ENCODE measurements at regions not wholly inside any gene's neighbourhood (a gene's known extent, or its start where the extent isn't known, plus 50 kb on each side); places are given as distances from the start of the nearest gene placed in this dataset.
"Not testable (repeated sequence)": the region's sequence is repeated elsewhere in the genome, so short reads cannot be mapped to it uniquely, and the experiment has no call there.

DNA sequence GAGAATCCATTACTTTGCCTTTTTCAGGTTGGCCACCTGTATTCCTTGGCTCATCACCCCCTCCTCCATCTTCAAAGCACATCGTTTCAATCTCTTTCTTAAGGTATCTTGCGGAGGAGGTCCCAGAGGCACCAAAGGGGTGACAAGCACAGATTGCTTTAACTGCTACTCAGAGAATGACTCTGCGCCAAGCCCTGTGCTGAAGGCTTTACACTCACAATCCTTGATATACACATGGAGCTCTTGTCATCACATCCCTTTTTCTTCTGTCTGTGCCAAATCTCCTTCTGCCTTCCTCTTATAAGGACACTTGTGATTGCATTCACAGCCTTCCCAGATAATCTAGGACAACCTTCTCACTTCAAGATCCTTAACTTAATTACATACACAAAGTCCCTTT lies 134.7 kb upstream of the MAMLD1 start:
- Histone ChIP-seq H3K27me3 (ENCODE audit: control insufficient read depth, insufficient read depth, low read length, poor library complexity, severe bottlenecking) (no peaks in the 10 kb centered on the region), H3K4me3 (ENCODE audit: insufficient read depth, low read depth, low read length) (no peak overlapping the region), H3K36me3 (ENCODE audit: control insufficient read depth, insufficient read depth, low read length) (no peaks in the 10 kb centered on the region), H3K4me1 (ENCODE audit: control insufficient read depth, insufficient read depth, low read length) (no peaks in the 10 kb centered on the region), H3K9me3 (ENCODE audit: control insufficient read depth, low read length) (no peaks in the 10 kb centered on the region), H3K27ac (ENCODE audit: insufficient read depth, low read depth, low read length, poor library complexity, severe bottlenecking) (no peak overlapping the region)
- WGBS, 2 experiments: 94 to 95% methylated on average over 3 of the region's 3 CpGs

DNA sequence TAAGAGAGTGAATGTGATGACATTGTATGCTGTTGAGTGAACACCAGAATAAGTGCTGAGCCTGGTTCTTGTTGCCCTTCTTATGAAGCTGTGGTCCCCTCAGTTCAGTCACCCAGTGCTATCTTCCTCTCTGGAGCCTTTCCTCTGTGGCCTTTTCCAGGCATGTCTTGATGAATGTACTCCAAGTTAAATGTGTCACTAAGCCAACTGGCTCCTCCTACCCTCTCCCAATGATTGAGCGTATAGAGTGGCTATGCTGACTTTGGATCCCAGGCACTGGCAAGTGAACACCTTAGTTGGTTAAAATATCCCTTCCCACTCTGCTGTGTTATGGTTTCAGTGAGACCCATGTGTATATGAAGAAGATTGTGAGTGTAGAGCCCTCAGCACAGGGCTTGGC lies 134.1 kb upstream of the MAMLD1 start:
- H3K27ac ChIP-seq (ENCODE audit: insufficient read depth, low read depth, low read length, poor library complexity, severe bottlenecking): no peak overlapping the region
- no peak overlapping the region for H3K4me3 ChIP-seq (ENCODE audit: insufficient read depth, low read depth, low read length)
- H3K36me3 ChIP-seq (ENCODE audit: control insufficient read depth, insufficient read depth, low read length): no peaks in the 10 kb centered on the region
- WGBS, 2 experiments: 92% methylated on average over 1 of the region's 1 CpG; no CpG with 5 or more reads in 1 of the 2 experiments
- H3K9me3 ChIP-seq (ENCODE audit: control insufficient read depth, low read length): no peaks in the 10 kb centered on the region
- H3K27me3 ChIP-seq (ENCODE audit: control insufficient read depth, insufficient read depth, low read length, poor library complexity, severe bottlenecking): no peaks in the 10 kb centered on the region
- H3K4me1 ChIP-seq (ENCODE audit: control insufficient read depth, insufficient read depth, low read length): no peaks in the 10 kb centered on the region

GRCh38 chrX:150229481-150229880 lies 133.6 kb upstream of the MAMLD1 start:
- no peaks in the 10 kb centered on the region for H3K36me3 ChIP-seq (ENCODE audit: control insufficient read depth, insufficient read depth, low read length)
- no peaks in the 10 kb centered on the region for H3K4me1 ChIP-seq (ENCODE audit: control insufficient read depth, insufficient read depth, low read length)
- H3K27me3 ChIP-seq (ENCODE audit: control insufficient read depth, insufficient read depth, low read length, poor library complexity, severe bottlenecking): no peaks in the 10 kb centered on the region
- WGBS, 2 experiments: 88 to 100% methylated on average over 1 of the region's 1 CpG
- H3K27ac ChIP-seq (ENCODE audit: insufficient read depth, low read depth, low read length, poor library complexity, severe bottlenecking): no peak overlapping the region
- H3K4me3 ChIP-seq (ENCODE audit: insufficient read depth, low read depth, low read length): no peak overlapping the region
- H3K9me3 ChIP-seq (ENCODE audit: control insufficient read depth, low read length): no peaks in the 10 kb centered on the region

- WGBS, 2 experiments: 82 to 93% methylated on average over 4 to 6 of the region's 6 CpGs
- not testable (repeated sequence) for H3K4me3 ChIP-seq (ENCODE audit: insufficient read depth, low read depth, low read length); H3K36me3 ChIP-seq (ENCODE audit: control insufficient read depth, insufficient read depth, low read length); H3K9me3 ChIP-seq (ENCODE audit: control insufficient read depth, low read length); H3K27ac ChIP-seq (ENCODE audit: insufficient read depth, low read depth, low read length, poor library complexity, severe bottlenecking); H3K27me3 ChIP-seq (ENCODE audit: control insufficient read depth, insufficient read depth, low read length, poor library complexity, severe bottlenecking); H3K4me1 ChIP-seq (ENCODE audit: control insufficient read depth, insufficient read depth, low read length)
These were observed 132.2 kb upstream of the MAMLD1 start for GRCh38 chrX:150230952-150231351.

- H3K9me3 ChIP-seq (ENCODE audit: control insufficient read depth, low read length); H3K27me3 ChIP-seq (ENCODE audit: control insufficient read depth, insufficient read depth, low read length, poor library complexity, severe bottlenecking); H3K4me3 ChIP-seq (ENCODE audit: insufficient read depth, low read depth, low read length); H3K36me3 ChIP-seq (ENCODE audit: control insufficient read depth, insufficient read depth, low read length); H3K27ac ChIP-seq (ENCODE audit: insufficient read depth, low read depth, low read length, poor library complexity, severe bottlenecking); H3K4me1 ChIP-seq (ENCODE audit: control insufficient read depth, insufficient read depth, low read length): not testable (repeated sequence)
- WGBS, 2 experiments: 95 to 96% methylated on average over 6 of the region's 6 CpGs
These were observed 131.7 kb upstream of the MAMLD1 start for GRCh38 chrX:150231368-150231767.

DNA sequence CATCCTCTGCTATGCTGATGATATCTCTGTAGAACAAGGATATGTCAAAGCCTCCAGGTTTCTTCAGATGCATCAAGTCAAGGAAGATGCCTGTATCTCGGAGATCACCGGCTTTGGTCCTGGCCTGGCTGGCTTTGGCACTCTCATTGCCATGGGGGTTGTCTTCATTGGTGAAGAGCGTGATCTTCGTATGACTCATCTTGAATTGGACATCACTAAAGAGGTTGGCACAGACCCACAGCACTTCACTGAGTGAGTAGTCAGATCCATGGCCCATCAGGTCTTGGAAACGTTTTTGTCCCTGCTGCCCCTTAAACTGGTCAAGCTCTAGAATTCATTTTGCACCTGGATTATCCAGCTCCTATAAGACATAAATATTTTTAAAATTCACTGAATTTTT lies 130.9 kb upstream of the MAMLD1 start:
- not testable (repeated sequence) for H3K4me1 ChIP-seq (ENCODE audit: control insufficient read depth, insufficient read depth, low read length); H3K36me3 ChIP-seq (ENCODE audit: control insufficient read depth, insufficient read depth, low read length); H3K27ac ChIP-seq (ENCODE audit: insufficient read depth, low read depth, low read length, poor library complexity, severe bottlenecking); H3K9me3 ChIP-seq (ENCODE audit: control insufficient read depth, low read length); H3K27me3 ChIP-seq (ENCODE audit: control insufficient read depth, insufficient read depth, low read length, poor library complexity, severe bottlenecking); H3K4me3 ChIP-seq (ENCODE audit: insufficient read depth, low read depth, low read length)
- 96% methylated on average over 5 of the region's 5 CpGs for WGBS, 2 experiments

- no peak overlapping the region for H3K4me3 ChIP-seq (ENCODE audit: insufficient read depth, low read depth, low read length)
- H3K27ac ChIP-seq (ENCODE audit: insufficient read depth, low read depth, low read length, poor library complexity, severe bottlenecking): no peak overlapping the region
- WGBS, 2 experiments: 92 to 100% methylated on average over 2 to 3 of the region's 3 CpGs
- H3K9me3 ChIP-seq (ENCODE audit: control insufficient read depth, low read length): no peaks in the 10 kb centered on the region
- H3K4me1 ChIP-seq (ENCODE audit: control insufficient read depth, insufficient read depth, low read length): no peaks in the 10 kb centered on the region
- H3K36me3 ChIP-seq (ENCODE audit: control insufficient read depth, insufficient read depth, low read length): no peaks in the 10 kb centered on the region
- no peaks in the 10 kb centered on the region for H3K27me3 ChIP-seq (ENCODE audit: control insufficient read depth, insufficient read depth, low read length, poor library complexity, severe bottlenecking)
These were observed 129.0 kb upstream of the MAMLD1 start for GRCh38 chrX:150234126-150234525.

DNA sequence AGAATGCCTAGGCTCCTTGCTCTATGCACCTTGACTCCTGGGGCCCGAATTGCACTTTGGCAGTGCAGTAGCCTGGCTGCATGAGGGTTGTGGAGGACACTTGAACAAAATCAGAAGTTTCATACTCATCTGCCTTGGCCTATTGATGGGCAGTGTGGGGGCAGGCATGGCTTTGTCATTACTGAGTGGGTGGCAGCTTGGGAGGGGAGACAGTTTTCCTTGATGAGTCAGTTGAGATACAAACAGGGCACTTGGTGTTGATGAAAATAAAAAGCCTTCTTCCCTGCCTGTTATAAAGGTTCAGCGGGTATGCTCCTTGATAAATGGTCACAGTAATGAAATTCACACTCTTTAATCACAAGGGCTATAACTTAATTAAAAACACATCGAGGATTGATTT lies 126.8 kb upstream of the MAMLD1 start:
- Histone ChIP-seq H3K36me3 (ENCODE audit: control insufficient read depth, insufficient read depth, low read length) (no peaks in the 10 kb centered on the region), H3K27ac (ENCODE audit: insufficient read depth, low read depth, low read length, poor library complexity, severe bottlenecking) (no peak overlapping the region), H3K4me1 (ENCODE audit: control insufficient read depth, insufficient read depth, low read length) (no peaks in the 10 kb centered on the region), H3K9me3 (ENCODE audit: control insufficient read depth, low read length) (no peaks in the 10 kb centered on the region), H3K4me3 (ENCODE audit: insufficient read depth, low read depth, low read length) (no peak overlapping the region), H3K27me3 (ENCODE audit: control insufficient read depth, insufficient read depth, low read length, poor library complexity, severe bottlenecking) (no peaks in the 10 kb centered on the region)
- 93% methylated on average over 2 to 3 of the region's 3 CpGs for WGBS, 2 experiments

- no peaks in the 10 kb centered on the region for H3K4me1 ChIP-seq (ENCODE audit: control insufficient read depth, insufficient read depth, low read length)
- H3K27me3 ChIP-seq (ENCODE audit: control insufficient read depth, insufficient read depth, low read length, poor library complexity, severe bottlenecking): no peaks in the 10 kb centered on the region
- no peak overlapping the region for H3K4me3 ChIP-seq (ENCODE audit: insufficient read depth, low read depth, low read length)
- H3K9me3 ChIP-seq (ENCODE audit: control insufficient read depth, low read length): no peaks in the 10 kb centered on the region
- no peaks in the 10 kb centered on the region for H3K36me3 ChIP-seq (ENCODE audit: control insufficient read depth, insufficient read depth, low read length)
- no peak overlapping the region for H3K27ac ChIP-seq (ENCODE audit: insufficient read depth, low read depth, low read length, poor library complexity, severe bottlenecking)
- 63 to 65% methylated on average over 6 of the region's 6 CpGs for WGBS, 2 experiments
These were observed 124.3 kb upstream of the MAMLD1 start for GRCh38 chrX:150238632-150239382.

GRCh38 chrX:150239946-150240642 lies 123.0 kb upstream of the MAMLD1 start:
- Histone ChIP-seq H3K27me3 (ENCODE audit: control insufficient read depth, insufficient read depth, low read length, poor library complexity, severe bottlenecking) (no peaks in the 10 kb centered on the region), H3K27ac (ENCODE audit: insufficient read depth, low read depth, low read length, poor library complexity, severe bottlenecking) (no peak overlapping the region), H3K4me1 (ENCODE audit: control insufficient read depth, insufficient read depth, low read length) (no peaks in the 10 kb centered on the region), H3K9me3 (ENCODE audit: control insufficient read depth, low read length) (no peaks in the 10 kb centered on the region), H3K36me3 (ENCODE audit: control insufficient read depth, insufficient read depth, low read length) (no peaks in the 10 kb centered on the region), H3K4me3 (ENCODE audit: insufficient read depth, low read depth, low read length) (no peak overlapping the region)
- WGBS, 2 experiments: 89 to 93% methylated on average over 4 of the region's 4 CpGs

Data from ectodermal cell (in vitro differentiated cells).